Dermis microvascular lymphatic vessel endothelial cell (primary cell): ENCODE measurements at regions not wholly inside any gene's neighbourhood (a gene's known extent, or its start where the extent isn't known, plus 50 kb on each side); places are given as distances from the start of the nearest gene placed in this dataset.
A peak's percentile ranks its signal among the peaks of the same experiment; 100 is the strongest.

Source experiments
- DNase-seq, 2 donors: peaks; one replicate each; pipeline versions ENCODE4 v3.0.0 to v3.0.0-alpha.2; 2010; ENCODE audit warnings: low read depth in 2 of 2

DNA sequence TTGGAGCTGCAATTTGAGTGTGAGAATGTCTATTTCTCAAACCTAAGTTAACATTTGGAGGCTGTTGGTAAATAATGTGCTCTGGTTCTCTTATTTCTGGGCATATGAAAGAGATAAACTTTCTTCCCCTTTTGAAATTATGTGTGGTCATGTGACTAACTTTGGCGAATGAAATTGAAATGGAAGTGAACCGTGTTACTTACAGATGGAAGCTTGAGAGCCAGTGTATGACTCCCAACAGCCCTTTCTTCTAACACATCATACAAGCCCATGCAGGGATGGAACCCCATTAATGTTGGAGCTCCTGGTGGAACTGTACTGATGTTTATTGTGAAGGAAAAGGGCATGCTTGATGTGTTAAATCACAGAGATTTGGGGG, 725.8 kb downstream of the TSN start:
- DNase-seq = no peak

DNA sequence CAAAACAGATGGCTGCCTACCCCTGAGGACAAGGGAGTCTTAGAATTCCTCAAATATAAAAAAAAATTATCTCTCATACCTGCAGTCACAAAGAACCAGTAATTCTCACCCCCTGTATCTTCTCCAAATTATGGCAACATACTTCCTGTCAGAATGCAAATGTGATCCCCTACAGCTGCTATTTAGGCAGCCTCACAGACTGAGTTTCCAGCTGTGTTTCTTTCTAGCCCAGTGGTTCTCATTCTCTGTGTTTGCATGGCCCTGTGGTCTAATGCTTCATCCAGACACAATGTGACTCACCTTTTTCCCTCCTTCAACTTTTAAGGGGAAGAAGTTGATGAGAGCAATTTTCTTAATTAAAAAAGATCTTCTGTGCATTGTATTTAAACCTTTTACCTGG, 726.3 kb downstream of the TSN start:
- DNase-seq = no peak

DNA sequence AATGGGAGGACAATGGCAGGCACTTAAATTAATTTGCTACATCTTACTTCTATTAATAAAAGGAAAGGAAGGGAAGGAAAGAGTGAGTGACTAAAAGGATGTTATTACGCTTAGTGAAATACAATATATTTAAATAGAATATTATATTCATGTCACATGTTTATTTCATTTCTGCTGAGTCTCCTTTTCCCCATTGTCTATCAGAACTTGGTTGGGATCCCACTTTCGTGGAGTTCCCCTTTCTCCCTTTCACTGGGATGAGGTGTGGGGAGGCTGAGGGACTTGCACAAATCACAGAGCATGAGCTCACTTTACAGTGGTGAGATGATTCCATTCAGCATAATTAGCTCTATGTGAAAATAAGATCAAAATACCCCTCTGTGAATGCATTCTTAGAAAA, 730.6 kb downstream of the TSN start:
- peak; percentile 22 to 25 for DNase-seq

DNA sequence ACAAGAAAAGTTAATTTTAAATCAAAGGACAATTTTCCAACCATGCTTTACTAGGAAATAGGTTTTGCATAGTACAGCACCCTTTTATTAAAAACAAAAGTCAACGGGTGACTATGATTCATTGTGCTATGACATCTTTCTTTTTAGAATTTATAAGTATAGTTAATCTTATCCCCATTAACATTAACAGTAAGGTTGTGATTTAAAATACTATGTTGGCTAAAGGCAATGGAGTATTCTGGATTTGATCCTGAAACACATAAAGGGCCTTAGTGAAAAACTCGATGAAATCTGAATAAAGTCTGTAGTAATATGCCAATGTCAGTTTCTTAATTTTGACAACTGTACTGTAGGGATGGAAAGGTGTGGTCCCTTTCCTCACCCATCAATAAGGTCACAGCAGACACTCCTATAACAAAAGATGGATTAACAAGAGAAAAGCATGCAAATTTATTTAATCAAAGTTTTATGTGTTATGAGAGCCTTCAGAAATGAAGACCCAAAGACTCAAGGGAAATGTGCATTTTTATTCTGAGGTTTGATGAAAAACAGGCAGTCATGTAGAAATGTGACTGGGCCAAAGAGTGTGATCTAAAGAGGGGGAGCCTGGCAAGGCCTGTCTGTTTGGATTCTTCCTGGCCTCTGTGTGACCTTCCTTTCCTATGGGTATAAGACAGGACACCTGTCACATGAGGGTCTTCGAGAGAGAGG, 731.4 kb downstream of the TSN start:
- DNase-seq = no peak

DNA sequence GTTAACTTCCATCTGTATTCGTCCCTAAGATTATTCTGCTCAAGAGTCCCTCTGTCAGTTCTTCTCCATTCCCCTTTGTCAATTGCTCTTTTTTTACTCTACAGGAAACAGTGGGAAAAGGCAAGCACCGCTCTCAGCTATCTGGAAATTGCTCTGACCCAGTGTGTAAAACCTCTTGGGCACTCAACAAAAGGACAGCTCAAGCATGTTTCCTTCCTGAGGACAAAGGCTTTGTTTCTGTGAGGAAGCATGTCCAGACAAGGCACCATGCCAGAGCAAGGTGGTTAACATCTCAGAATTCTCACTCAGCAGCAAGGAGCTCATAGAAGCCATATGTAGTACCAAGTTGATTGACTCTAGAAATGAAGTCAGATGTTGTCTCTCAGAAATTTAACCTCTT, 735.6 kb downstream of the TSN start:
- peak in 1 of 2 donors; percentile 46 for DNase-seq

DNA sequence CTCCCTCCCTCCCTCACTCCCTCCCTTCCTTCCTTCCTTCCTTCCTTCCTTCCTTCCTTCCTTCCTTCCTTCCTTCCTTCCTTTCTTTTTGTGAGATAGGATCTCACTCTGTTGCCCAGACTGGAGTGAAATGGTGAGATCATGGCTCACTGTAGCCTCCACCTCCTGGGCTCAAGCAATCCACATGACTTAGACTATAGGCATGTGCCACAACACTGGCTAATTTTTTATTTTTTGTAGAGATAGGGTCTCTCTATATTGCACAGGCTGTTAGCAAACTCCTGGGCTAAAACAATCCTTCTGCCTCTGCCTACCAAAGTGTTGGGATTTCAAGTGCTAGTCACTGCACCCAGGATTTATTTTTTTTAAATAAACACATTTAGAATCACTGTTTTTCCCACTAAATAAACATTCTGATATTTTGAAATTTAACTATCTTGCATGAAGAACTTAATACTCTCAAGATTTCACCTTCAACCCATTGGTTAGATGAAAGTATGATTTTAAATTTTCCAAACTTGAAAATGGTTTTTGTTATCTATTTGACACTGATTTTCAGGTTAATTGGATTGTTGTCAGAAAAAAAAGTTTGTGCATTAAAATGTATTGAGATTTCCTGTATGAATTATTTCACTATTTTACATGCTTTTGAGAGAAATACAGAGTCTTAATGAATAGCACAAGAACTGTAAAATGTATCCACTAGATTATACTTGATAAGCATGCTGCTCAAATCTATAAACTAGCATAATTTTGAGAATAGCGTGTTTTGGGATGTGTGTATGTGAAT, 745.1 kb downstream of the TSN start:
- DNase-seq = no peak

DNA sequence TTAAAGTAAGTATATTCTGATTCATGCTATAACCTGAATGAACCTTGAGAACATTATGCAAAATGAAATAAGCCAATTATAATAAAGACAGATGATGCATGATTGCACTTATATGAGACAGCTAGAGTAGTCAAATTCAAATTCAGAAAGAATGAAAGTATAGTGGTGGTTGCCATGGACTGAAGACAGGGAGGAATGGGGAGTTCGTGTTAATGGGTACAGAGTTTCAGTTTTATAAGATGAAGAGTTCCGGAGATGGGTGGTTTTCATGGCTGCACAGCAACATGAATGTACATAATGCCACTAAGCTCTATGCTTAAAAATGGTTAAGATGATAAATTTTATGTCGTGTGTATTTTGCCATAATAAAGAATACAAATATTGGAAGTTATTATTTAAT, 751.2 kb downstream of the TSN start:
- DNase-seq = no peak

DNA sequence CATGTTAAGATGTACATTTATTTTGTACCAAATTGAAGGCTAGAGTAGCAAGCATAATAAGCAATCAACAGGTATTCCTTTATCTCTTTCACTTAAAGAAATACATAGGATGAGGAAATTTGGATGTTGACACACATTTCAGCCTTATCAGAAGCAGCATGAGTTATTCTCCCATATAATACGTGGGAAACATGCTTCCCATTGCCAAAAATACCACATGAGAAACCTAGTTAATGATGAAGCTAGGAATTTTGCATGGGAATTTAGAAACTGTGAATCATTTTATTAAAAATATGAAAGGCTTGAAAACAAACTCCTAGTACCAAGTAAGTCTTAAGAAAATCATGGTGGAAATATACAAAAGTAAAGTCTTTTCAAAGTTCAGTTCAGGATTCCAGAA, 751.8 kb downstream of the TSN start:
- DNase-seq = no peak

DNA sequence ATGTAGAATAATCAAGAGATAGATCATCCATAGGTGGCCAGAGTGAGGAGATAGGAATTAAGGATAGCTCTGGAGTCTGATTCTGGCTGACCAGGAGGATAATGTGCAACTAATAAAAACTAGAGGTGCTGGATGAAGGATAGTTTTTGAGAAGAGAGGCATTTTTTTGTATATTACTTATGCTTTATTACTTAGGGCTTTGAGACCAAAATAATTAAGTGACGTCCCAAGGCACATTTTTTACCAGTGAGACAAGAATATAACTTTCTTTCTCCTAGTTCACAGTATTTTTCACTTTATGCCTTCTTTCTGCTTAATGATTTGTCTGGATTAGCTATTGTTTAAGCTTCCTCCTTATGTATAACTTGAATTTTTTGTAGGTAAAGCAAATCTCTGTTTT, 756.6 kb downstream of the TSN start:
- DNase-seq = no peak

DNA sequence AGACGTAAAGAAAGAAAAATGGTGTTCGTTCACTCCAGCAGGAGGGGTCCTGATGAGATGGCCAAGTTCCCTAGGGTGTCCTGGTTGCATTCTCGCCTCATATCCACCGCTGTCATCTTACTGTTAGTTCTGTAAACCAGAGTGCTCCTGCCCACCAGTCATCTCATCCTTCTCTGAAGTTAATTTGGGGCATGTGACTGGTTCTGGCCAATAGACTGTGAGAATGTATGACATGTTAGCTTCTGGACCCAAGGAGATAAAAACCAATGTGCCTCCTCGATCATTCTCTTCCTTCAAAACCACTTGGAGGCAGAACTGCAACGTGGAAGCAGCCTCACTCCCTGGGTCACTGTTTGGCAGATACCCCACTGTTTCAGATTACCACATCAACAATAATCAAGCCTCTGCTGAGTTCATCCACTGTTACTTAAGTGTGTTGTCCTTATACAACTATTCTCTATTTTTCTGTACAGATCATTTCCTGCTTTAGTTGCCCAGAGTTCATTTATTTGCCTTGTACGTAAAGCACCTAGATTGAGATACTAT, 759.1 kb downstream of the TSN start:
- no peak for DNase-seq

DNA sequence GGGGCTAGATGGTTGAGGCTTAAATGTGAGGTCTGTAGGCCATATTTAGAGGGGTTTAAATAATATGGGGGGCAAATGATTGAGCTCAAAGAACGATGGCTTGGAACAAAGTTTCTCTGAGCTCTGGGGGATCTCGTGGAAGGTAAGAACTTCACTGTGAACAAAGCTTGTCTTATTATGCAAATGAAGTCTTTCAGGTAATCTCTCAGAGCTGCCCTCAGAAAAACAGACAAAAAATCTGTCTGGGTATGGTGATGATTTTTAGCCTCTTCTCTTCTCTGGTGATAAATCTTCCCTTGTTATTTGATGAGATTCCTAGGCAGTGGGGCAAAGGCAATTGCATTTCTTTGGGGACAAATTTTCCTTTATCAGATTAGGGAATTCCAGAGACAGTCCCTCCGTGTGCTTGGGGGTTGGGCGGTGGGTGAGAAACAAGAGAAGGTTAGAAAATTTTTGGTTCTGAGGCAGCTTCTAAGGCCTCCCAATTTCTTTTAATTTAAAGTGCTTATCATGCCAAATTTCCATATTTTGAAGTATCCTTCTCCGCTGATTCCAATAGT, 760.4 kb downstream of the TSN start:
- DNase-seq = no peak

DNA sequence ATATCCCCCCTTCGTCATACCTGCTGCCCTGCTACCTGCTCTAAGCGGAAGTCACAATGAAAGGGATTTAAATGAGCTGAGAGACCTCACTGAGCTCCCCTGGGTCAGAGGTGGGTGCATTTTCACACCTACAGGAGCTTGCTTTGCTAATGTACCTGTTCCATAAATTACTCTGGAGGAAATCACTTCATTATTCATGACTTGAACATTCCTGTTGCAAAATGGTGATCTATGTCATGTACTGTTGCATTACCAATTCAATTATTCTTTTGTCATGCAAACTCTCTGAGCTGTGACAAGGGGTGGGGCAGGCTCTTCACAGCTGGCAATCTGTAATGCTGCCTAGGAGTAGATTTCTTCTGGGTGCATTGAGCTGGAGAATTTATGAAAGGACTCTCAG, 761.3 kb downstream of the TSN start:
- DNase-seq = no peak

DNA sequence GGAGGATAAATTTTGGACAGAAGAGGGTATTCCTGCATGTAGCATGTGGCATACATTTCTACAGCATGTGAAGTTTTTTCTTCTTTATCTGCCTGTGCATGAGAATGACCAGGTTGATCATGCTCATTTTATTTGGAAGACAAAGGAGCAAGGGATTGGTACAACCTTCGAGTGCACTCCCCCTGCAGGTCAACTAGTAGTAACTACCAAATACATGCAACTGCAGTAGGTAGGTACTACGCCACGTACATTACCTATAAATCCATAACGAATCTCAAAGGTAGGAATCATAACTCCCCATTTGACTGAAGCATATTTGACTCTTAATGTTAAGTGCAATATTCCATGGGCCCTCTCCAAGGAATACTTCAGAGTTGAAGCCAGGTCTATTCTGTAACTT, 763.9 kb downstream of the TSN start:
- DNase-seq = peak in 1 of 2 donors; percentile 1

DNA sequence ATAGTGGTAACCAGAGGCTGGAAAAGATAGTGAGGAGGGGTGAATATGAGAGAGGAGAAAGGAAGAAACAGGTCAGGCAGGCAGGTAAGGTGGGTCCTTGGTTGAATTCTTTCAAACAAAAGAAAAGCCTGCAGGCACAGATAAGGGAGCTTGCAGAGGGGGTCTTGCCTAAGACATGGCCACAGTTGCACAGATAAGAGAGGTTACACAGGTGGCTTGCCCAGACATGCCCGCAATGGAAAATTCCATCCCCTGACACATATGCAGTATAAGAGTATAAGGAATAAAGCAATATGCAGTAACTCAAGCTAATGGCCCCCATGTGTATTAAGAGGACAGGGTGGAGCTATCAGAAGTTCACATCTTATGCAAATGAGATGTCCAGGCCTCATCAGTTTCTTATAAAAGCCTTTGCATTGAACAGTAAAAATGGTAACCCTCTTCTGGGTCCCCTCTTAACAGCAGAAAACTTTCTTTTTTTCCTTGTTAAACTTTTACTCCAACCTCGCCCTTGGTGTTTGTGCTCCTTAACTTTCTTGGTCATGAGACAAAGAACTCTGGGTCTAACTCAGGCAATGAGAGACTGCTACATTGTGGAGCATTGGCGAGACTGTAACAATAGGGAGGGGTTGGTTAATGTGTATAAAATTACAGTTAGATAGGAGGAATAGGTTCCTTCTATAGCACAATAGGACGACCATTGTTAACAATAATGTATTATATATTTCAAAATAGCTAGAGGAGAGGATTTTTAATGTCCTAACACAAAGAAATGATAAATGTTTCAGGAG, 764.6 kb downstream of the TSN start:
- DNase-seq = no peak

DNA sequence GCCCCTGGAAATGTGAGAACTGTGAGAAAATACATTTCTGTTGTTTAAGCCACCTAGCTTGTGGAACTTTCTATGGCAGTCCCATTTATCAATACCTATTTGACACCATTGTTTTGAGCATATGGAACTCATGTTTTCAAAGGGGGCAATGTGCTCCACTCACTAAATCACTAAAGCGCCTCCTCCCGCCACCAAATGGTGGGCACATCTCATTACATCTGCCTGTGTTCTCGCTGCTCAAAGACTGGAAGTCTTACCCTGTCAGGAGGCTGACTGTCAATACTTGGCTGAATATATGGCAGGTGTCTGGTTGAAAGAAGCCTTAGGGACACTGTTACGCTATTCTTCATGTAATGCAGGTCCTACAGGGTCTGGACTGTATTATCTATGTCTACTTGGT, 767.7 kb downstream of the TSN start:
- DNase-seq = no peak

DNA sequence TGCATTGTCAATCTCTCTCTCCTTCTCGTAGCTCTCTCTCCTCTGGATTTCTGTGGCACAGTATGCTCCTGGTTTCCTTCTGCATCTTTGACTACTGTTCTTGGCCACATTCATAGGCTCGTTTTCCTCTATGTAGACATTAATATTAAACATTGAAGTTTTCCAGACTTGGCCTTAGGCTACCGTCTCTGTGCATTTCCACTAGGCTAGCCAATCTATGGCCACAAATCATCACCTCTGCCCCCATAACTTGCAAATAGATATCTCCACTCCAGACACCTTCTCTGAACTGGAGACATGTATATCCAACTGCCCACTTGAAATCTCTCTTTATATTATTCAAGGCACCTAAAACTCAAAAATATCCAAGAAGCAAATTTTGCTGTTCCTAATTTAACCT, 768.5 kb downstream of the TSN start:
- no peak for DNase-seq

DNA sequence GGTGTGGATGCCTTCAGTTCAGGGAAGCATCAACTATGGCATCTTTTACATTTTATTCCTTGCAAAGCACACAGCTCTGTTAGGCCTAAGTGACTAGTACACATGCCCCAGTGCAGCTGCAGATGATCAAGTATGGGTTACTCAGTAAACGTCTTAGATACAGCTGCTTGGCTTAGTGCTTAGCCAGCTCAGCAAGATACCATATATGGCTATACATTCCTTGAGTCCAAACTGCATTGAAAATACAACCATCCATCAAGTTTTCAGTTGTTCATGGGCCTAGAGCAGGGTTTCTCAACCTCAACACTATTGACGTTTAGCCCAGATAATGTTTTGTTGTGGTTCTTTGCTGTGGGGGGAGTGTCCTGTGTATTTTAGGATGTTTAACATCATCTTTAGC, 769.9 kb downstream of the TSN start:
- DNase-seq = no peak

DNA sequence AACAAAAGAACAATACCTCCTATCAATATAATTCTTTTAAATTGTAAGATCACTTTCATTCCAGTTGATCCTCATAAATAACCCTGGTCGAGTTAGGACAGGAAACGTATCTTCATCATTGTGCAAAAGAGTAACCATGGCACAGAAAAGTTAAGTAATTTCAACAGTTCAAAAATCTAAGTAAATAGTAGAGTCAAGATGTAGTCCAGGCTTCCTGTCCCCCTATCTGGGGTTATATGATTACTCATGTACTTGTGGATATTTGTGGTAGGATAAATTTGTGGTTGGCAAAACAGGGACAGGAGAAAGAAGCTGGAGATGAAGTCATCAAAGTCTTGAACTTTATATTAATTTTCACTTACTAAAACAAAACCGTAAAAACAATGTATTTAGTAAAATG, 772.6 kb downstream of the TSN start:
- DNase-seq = no peak

DNA sequence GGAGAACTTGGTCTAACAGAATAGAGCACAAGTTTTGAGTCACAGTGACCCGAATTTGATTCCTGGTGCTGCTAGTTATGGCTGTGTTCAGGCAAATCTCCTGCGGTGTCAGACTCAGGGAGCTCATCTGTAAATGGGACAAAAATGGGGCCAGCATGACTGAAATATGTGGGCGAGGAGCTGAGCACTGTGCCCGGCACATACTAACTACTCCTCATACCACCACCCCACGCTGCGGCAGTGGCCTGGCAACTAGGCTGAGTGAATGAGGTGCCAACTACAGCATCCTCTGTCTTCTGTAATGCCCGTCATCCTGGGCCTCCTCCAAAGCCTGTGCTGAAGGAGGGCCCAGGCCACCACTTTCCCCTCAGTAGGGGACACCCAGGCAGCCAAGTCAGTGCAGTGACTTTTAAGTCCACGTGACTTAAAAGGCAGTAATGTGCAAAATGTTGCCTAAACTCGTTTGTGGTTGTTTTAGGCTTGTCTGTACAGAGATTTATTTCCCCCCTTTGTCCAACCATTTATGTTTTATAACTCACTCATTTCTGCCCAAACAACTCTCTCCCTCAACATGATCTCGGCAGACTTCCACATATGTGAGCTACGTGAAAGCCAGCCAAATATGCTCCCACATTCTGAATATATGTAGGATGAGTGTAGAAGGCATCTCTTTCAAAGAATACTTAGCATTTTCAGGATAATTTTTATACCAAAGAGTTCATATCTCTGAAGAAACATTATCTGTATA, 773.7 kb downstream of the TSN start:
- DNase-seq = no peak

DNA sequence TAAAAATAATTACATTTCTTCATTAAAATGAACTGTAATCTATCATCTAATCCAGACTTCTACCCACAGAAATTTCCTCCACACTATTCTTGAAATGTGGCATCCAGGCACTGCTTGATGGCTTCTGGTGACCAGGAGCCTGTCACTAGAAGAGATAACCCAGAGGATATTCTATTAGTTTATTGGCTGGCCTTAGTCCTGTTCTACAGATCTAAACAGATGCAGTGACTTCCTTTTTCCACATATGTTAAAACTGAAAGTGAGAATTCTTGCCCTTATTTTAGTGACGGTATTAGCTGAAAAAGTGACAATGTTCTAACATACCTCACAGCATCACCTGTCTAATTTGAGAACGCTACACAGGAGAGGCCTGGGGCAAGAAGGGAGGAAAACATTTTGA, 775.4 kb downstream of the TSN start:
- no peak for DNase-seq
